ENCODE measurements at regions not wholly inside any gene's neighbourhood (a gene's known extent, or its start where the extent isn't known, plus 50 kb on each side); places are given as distances from the start of the nearest gene placed in this dataset.

- no peak overlapping the region for H3K27ac ChIP-seq (ENCODE audit: low read depth, low read length)
- no peak overlapping the region for H3K9ac ChIP-seq (ENCODE audit: extremely low read depth, low read length, poor library complexity, severe bottlenecking)
- WGBS, 2 experiments (ENCODE audit: insufficient coverage in 1 of 2, insufficient read length in 1 of 2) = 95 to 100% methylated on average over 2 of the region's 2 CpGs
- no peak overlapping the region for H3K4me3 ChIP-seq (ENCODE audit: low read length)
- DNase-seq = no peak
- H3K36me3 Mint-ChIP-seq (ENCODE audit: low read depth) = peaks cover under 1% of the 10 kb centered on the region
- peaks cover 3% of the 10 kb centered on the region for H3K27me3 Mint-ChIP-seq (ENCODE audit: insufficient read depth)
- H3K9me3 Mint-ChIP-seq = peaks cover 10% of the 10 kb centered on the region
- peaks cover 13% of the 10 kb centered on the region for H3K9me3 ChIP-seq (ENCODE audit: control insufficient read depth, low read length)
- H3K27me3 ChIP-seq (ENCODE audit: control insufficient read depth, insufficient read depth, low read length, poor library complexity, severe bottlenecking) = no peaks in the 10 kb centered on the region
- H3K4me1 ChIP-seq (ENCODE audit: control insufficient read depth, insufficient read depth, low read length) = no peaks in the 10 kb centered on the region
- TF ChIP-seq, protein P1, sequence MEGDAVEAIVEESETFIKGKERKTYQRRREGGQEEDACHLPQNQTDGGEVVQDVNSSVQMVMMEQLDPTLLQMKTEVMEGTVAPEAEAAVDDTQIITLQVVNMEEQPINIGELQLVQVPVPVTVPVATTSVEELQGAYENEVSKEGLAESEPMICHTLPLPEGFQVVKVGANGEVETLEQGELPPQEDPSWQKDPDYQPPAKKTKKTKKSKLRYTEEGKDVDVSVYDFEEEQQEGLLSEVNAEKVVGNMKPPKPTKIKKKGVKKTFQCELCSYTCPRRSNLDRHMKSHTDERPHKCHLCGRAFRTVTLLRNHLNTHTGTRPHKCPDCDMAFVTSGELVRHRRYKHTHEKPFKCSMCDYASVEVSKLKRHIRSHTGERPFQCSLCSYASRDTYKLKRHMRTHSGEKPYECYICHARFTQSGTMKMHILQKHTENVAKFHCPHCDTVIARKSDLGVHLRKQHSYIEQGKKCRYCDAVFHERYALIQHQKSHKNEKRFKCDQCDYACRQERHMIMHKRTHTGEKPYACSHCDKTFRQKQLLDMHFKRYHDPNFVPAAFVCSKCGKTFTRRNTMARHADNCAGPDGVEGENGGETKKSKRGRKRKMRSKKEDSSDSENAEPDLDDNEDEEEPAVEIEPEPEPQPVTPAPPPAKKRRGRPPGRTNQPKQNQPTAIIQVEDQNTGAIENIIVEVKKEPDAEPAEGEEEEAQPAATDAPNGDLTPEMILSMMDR (conservative IDR thresholded peaks at IDR 0.05) = no peak
- H3K36me3 ChIP-seq (ENCODE audit: control insufficient read depth, insufficient read depth, low read length) = no peaks in the 10 kb centered on the region
- H3K27ac Mint-ChIP-seq = no peak overlapping the region
- H3K4me3 Mint-ChIP-seq = no peak overlapping the region
- H3K4me1 Mint-ChIP-seq = no peaks in the 10 kb centered on the region
Observed at GRCh38 chr14:87756661-87757060, 236.3 kb downstream of the GALC start.

DNA sequence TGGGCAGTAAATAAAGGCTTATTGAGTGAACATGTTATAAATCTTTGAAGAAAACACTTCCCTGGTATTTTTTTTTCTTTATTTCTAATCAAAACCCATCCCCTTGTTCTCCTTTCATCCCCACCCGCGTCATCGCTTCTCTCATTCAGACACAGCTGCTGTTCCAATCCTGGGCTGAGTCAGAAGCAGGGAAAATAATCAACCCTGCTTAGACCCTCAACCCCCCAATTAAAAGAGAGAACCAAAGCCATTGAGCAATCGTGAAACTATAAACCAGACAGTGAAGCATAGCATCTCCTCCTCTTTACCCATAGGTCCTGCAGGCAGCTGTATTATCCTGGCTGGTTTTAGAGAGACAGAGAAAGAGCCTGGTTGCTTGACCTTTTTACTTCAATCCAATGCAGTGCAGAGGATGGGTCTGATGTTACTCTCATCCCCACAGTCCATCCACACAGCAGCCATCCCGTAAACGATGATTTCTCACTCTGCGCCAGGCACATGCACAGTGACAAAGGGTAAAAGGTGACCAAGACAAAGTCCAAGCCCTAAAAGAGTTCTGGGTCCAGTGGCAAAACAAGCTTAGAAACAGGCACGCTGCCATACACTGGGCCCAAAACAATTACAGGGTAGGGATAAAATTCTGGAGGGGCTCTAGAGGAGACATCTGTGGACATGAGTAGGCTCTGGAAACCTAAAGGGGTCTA is 238.3 kb downstream of the GALC start:
- Mint-ChIP-seq H3K36me3 (ENCODE audit: low read depth) (no peaks in the 10 kb centered on the region), H3K4me1 (no peaks in the 10 kb centered on the region), H3K9me3 (peaks cover 4% of the 10 kb centered on the region), H3K27me3 (ENCODE audit: insufficient read depth) (peaks cover 3% of the 10 kb centered on the region), H3K27ac (no peak overlapping the region), H3K4me3 (no peak overlapping the region)
- H3K9ac ChIP-seq (ENCODE audit: extremely low read depth, low read length, poor library complexity, severe bottlenecking) = no peak overlapping the region
- 93 to 100% methylated on average over 4 to 8 of the region's 8 CpGs for WGBS, 2 experiments (ENCODE audit: insufficient coverage in 1 of 2, insufficient read length in 1 of 2)
- no peaks in the 10 kb centered on the region for H3K27me3 ChIP-seq (ENCODE audit: control insufficient read depth, insufficient read depth, low read length, poor library complexity, severe bottlenecking)
- H3K36me3 ChIP-seq (ENCODE audit: control insufficient read depth, insufficient read depth, low read length) = no peaks in the 10 kb centered on the region
- H3K27ac ChIP-seq (ENCODE audit: low read depth, low read length) = no peak overlapping the region
- H3K9me3 ChIP-seq (ENCODE audit: control insufficient read depth, low read length) = no peaks in the 10 kb centered on the region
- DNase-seq = no peak
- H3K4me3 ChIP-seq (ENCODE audit: low read length) = no peak overlapping the region
- TF ChIP-seq, protein P1 (conservative IDR thresholded peaks at IDR 0.05) = no peak
- H3K4me1 ChIP-seq (ENCODE audit: control insufficient read depth, insufficient read depth, low read length) = no peaks in the 10 kb centered on the region

- Mint-ChIP-seq H3K27me3 (ENCODE audit: insufficient read depth) (peaks cover 3% of the 10 kb centered on the region), H3K27ac (no peak overlapping the region)
Observed at GRCh38 chr14:87748558-87748957, 244.4 kb downstream of the GALC start.

More at GRCh38 chr14:87748558-87748957, 244.4 kb downstream of the GALC start:
- Mint-ChIP-seq H3K4me1 (peaks cover 20% of the 10 kb centered on the region), H3K9me3 (peaks cover 3% of the 10 kb centered on the region), H3K36me3 (ENCODE audit: low read depth) (no peaks in the 10 kb centered on the region), H3K4me3 (no peak overlapping the region)
- no peaks in the 10 kb centered on the region for H3K4me1 ChIP-seq (ENCODE audit: control insufficient read depth, insufficient read depth, low read length)
- no peak overlapping the region for H3K4me3 ChIP-seq (ENCODE audit: low read length)
- TF ChIP-seq, protein P1 (conservative IDR thresholded peaks at IDR 0.05) = no peak
- H3K27ac ChIP-seq (ENCODE audit: low read depth, low read length) = no peak overlapping the region
- H3K9ac ChIP-seq (ENCODE audit: extremely low read depth, low read length, poor library complexity, severe bottlenecking) = no peak overlapping the region
- no peak for DNase-seq
- H3K36me3 ChIP-seq (ENCODE audit: control insufficient read depth, insufficient read depth, low read length) = no peaks in the 10 kb centered on the region
- H3K27me3 ChIP-seq (ENCODE audit: control insufficient read depth, insufficient read depth, low read length, poor library complexity, severe bottlenecking) = no peaks in the 10 kb centered on the region
- no peaks in the 10 kb centered on the region for H3K9me3 ChIP-seq (ENCODE audit: control insufficient read depth, low read length)

Measured in endodermal cell (in vitro differentiated cells).